Gastrocnemius medialis (tissue), 4 donors: ENCODE measurements at regions not wholly inside any gene's neighbourhood (a gene's known extent, or its start where the extent isn't known, plus 50 kb on each side); places are given as distances from the start of the nearest gene placed in this dataset.

Experiments used
- CTCF ChIP-seq, 5 experiments: fragments of 450-650 bp in 3 of 5; fragments of 200-600 bp in 2 of 5; sonication (generic) in 2 of 5; IDR thresholded peaks in 4 of 5; conservative IDR thresholded peaks in 1 of 5; 1 replicate in 4 of 5; 2 replicates in 1 of 5; pipeline ENCODE4 v1.5.1; 2016 to 2019; ENCODE audit warnings: antibody characterized with exemption in 5 of 5, mild to moderate bottlenecking in 3 of 5, moderate library complexity in 3 of 5
- POLR2A ChIP-seq, 2 donors: fragments of 450-650 bp; IDR thresholded peaks; one replicate each; pipeline ENCODE4 v1.6.1; 2017; ENCODE audit warnings: antibody characterized with exemption in 2 of 2, mild to moderate bottlenecking in 2 of 2, moderate library complexity in 2 of 2

- no peak for TF ChIP-seq CTCF (IDR thresholded peaks at IDR 0.05 in 4 of 5, conservative IDR thresholded peaks at IDR 0.05 in 1 of 5)
- TF ChIP-seq POLR2A (IDR thresholded peaks at IDR 0.05), result no peak
Measured at GRCh38 chr3:124336067-124336656, 344.2 kb upstream of the ROPN1 start.
